ENCODE measurements at regions not wholly inside any gene's neighbourhood (a gene's known extent, or its start where the extent isn't known, plus 50 kb on each side); places are given as distances from the start of the nearest gene placed in this dataset.

DNA sequence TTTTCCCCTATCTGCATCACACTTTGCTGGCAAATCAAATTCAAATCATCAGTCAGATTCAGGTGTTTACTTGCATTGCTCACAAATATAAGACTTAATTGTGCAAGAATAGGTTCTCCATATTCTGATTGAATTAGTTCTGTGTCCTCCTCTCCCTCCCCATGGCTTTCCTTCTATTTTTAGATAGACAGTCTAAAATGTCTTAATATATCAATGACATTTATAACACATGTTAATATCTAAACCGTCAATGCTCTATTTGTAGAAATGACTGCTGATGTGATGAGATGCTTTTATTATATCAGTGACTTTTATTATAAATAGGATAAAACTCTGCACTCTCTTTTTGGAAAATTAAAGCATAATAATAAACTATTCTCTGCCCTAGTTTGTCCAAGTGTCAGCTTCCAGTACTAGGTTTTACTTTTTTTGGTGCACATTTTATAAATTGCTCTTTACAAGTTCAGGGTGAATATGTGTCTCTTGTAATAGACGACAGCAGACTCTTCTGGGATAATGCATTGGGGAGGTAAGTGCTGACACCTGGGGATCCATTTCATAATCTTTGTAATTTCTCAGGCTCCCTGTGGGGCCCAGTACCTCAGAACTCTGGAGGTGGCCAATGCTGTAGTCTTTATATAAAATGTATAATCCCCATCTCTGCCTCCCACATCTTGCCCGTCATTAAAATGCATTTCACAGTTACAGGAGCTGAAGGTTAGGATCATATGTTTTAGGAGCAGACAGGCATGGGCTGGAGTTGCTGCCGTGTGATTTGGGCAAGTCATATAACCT lies 321.5 kb downstream of the BRINP1 start:
- no peak for ATAC-seq (ENCODE audit: low FRiP score)
- TF ChIP-seq, protein P1, sequence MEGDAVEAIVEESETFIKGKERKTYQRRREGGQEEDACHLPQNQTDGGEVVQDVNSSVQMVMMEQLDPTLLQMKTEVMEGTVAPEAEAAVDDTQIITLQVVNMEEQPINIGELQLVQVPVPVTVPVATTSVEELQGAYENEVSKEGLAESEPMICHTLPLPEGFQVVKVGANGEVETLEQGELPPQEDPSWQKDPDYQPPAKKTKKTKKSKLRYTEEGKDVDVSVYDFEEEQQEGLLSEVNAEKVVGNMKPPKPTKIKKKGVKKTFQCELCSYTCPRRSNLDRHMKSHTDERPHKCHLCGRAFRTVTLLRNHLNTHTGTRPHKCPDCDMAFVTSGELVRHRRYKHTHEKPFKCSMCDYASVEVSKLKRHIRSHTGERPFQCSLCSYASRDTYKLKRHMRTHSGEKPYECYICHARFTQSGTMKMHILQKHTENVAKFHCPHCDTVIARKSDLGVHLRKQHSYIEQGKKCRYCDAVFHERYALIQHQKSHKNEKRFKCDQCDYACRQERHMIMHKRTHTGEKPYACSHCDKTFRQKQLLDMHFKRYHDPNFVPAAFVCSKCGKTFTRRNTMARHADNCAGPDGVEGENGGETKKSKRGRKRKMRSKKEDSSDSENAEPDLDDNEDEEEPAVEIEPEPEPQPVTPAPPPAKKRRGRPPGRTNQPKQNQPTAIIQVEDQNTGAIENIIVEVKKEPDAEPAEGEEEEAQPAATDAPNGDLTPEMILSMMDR (IDR thresholded peaks at IDR 0.05), result no peak
- DNase-seq (ENCODE audit: low spot score), result no peak

DNA sequence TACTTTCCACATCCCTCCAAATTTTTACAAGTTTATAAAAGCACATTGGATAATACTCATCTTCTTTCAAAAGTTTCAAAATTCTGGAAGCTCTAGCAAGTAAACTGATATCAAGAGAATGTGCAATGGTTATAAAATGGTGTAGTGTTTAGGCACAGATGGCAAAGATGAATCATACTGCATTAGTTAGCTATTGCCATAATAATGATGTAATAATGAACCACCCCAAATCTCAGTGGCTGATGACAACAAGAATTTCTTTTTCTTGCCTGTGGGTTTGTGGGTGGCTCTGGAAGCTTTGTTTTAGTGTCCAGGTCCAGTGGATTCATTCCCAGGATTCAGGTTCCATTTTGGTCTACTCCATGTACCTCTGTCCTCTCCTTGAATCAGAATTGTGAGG lies 319.0 kb downstream of the BRINP1 start:
- no peak for DNase-seq (ENCODE audit: low spot score)
- ATAC-seq (ENCODE audit: low FRiP score), result no peak
- TF ChIP-seq, protein P1 (IDR thresholded peaks at IDR 0.05), result no peak

DNA sequence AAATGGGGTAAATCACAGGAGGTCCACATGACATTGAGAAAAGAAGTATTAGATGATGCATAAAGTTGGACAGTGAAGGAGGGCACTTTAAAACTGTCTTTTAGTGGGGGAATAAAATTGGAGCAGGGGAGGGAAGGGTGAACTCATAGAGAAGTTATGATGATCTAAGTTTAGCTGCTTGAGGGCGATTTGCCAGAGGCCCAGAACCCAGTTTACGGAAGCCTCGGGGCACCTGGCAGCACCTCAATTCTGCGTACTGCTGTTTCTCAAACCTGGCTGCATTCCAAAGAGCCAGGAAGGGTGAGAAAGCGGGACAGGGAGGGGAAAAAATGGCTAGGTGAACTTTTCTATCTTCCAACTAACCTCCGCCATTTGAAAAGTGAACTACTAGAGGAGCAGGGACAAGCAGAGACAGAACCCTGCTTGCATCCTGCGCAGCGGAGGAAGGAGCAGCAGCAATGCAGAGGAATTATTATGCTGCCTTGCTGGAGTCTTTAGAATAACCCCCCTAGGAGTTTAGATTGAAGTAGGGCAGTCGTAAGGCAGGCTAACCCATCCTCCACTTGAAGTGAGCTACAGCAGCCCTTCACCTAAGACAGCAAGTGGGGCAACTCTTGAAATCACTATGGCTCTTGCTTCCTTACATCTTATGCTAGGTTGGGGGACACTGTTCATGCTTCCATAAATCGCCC lies 316.8 kb downstream of the BRINP1 start:
- TF ChIP-seq, protein P1 (IDR thresholded peaks at IDR 0.05), result no peak
- ATAC-seq (ENCODE audit: low FRiP score) (no peak), DNase-seq (ENCODE audit: low spot score) (no peak)

DNA sequence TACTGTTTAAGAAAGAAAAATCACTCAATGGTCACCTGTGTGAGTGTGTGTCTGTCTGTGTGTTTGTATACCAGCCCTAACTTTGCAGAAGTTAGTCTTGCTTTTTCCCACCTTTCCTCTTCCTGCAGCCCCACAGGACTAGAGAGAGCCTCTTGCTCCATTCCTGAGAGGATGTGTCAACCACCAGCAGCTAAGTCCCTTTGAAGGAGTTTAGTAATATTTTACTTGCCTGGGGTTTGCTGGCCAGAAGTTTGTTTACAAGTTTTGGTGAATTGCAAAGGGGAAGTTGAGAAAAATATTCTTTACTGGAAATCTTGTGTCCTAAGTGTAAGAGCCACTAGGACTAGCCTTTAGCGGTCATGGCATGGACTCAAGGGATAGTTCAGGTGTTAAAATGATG lies 316.2 kb downstream of the BRINP1 start:
- no peak for ATAC-seq (ENCODE audit: low FRiP score)
- DNase-seq (ENCODE audit: low spot score), result no peak
- TF ChIP-seq, protein P1 (IDR thresholded peaks at IDR 0.05), result no peak

DNA sequence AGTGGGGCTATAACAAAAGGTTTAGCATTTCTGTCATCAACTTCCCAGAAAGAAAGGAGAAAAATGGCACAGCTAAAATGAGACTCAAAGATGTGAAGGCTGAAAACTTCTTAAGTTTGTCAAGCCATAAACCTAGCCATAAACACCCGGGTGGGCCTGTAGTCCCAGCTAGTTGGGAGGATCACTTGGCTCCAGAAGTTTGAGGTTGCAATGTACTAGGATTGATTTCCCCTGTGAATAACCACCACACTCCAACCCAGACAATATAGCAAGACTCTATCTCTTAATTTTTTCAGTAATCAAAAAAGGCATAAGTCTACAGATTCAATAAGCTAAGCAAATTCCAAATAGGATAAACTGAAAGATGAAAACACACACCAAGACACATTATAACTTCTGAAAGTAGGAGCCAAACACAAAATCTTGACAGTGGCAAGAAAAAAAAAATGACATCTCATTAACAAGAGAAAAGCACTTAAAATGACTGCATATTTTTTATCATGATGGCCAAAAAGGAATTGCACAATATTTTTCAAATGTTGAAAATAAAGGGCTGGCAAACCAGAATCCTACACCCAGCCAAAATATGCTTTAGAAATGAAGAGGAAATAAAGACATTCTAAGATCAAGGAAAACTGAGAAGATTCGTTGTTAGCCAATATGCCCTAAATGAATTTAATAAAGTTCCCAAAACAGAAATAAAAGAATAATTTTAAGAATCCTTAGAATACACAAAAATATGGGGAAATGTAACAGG lies 308.4 kb downstream of the BRINP1 start:
- TF ChIP-seq, protein P1 (IDR thresholded peaks at IDR 0.05), result no peak
- no peak for DNase-seq (ENCODE audit: low spot score)
- no peak for ATAC-seq (ENCODE audit: low FRiP score)

DNA sequence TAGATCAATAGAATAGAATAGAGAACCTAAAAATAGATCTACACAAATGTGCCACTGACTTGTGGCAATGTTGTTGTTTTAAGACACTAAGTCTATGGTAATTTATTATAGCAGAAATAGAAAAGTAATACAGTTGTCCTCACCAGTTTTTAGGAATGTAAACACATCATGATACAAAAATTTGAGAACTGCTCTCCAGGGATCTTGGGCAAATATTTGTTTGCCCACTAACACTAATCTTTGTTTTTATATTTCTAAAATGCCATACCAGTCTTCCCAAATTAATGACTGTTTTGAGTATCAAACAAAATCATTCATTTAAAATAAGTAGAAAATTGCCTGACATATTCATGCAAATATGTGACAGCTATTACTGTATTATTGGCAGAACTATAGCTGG lies 297.6 kb downstream of the BRINP1 start:
- ATAC-seq (ENCODE audit: low FRiP score) (no peak), DNase-seq (ENCODE audit: low spot score) (no peak)
- TF ChIP-seq, protein P1 (IDR thresholded peaks at IDR 0.05), result no peak

Measured in omental fat pad (tissue), 3 donors.